Mucosa of descending colon (tissue), 3 donors: ENCODE measurements at regions not wholly inside any gene's neighbourhood (a gene's known extent, or its start where the extent isn't known, plus 50 kb on each side); places are given as distances from the start of the nearest gene placed in this dataset.

Experiments used
- ATAC-seq: fragments of 200-7000 bp; cut with Tn5 transposase; one replicate; pipeline ENCODE4 v1.9.1; 2020; ENCODE audit warnings: mild to moderate bottlenecking, moderate library complexity
- DNase-seq, 3 donors: peaks; one replicate each; pipeline ENCODE4 v3.0.0-alpha.2; 2020
- H3K36me3 ChIP-seq: fragments of 200-600 bp; one replicate; pipeline ENCODE4 v1.8.0; 2021; ENCODE audit warnings: low read depth, mild to moderate bottlenecking
- H3K4me1 ChIP-seq: fragments of 200-600 bp; one replicate; pipeline ENCODE4 v1.8.0; 2021; ENCODE audit warnings: low read depth, mild to moderate bottlenecking
- H3K4me3 ChIP-seq: fragments of 200-600 bp; one replicate; pipeline ENCODE4 v1.8.0; 2021; ENCODE audit warnings: mild to moderate bottlenecking
- H3K9me3 ChIP-seq: fragments of 200-600 bp; one replicate; pipeline ENCODE4 v1.8.0; 2021; ENCODE audit warnings: mild to moderate bottlenecking
- CTCF ChIP-seq: fragments of 200-600 bp; IDR thresholded peaks from one replicate; pipeline ENCODE4 v1.8.0; 2022; ENCODE audit warnings: antibody characterized with exemption, mild to moderate bottlenecking
- intact Hi-C, 2 donors: fragments of 100-400 bp; cut with DNase I in 1 of 2; cut with micrococcal nuclease in 1 of 2; formaldehyde crosslinking; loops; one replicate each; pipeline versions ENCODE4 v1.11.0 to v1.11.1; 2022; cut with DNase I, micrococcal nuclease
- donor health status: DM: no; HTN: no; CAD: no; lungs with moderate emphysema.
- donor health status: DM: no; HTN: no; CAD: no.
- donor health status: DM: no; HTN: yes; CAD: no.

DNA sequence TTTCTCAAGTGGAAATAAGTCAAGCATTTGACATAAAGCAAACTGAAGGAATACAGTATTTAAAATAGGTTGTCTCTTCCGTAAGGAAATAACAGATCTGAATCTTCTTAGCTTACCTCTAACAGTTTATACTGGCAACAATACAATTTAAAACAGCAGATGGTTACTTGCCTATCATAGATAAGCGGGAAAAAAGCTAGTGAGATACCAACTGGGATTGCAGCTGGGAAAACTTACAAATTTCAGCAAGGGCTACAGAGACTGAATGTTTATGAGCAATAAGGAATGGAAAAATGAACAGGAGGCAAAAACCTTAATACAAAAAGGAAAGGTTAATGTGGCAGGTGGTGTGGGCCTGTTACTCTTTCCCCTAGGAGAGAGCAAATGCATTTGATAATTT lies 220.0 kb downstream of the RASSF9 start:
- Histone ChIP-seq H3K36me3 (no peaks in the 10 kb centered on the region), H3K4me1 (no peaks in the 10 kb centered on the region), H3K9me3 (no peaks in the 10 kb centered on the region), H3K4me3 (no peak overlapping the region)
- intact Hi-C loops = no loop called here
- DNase-seq (no peak), ATAC-seq (no peak)
- TF ChIP-seq CTCF = no peak

DNA sequence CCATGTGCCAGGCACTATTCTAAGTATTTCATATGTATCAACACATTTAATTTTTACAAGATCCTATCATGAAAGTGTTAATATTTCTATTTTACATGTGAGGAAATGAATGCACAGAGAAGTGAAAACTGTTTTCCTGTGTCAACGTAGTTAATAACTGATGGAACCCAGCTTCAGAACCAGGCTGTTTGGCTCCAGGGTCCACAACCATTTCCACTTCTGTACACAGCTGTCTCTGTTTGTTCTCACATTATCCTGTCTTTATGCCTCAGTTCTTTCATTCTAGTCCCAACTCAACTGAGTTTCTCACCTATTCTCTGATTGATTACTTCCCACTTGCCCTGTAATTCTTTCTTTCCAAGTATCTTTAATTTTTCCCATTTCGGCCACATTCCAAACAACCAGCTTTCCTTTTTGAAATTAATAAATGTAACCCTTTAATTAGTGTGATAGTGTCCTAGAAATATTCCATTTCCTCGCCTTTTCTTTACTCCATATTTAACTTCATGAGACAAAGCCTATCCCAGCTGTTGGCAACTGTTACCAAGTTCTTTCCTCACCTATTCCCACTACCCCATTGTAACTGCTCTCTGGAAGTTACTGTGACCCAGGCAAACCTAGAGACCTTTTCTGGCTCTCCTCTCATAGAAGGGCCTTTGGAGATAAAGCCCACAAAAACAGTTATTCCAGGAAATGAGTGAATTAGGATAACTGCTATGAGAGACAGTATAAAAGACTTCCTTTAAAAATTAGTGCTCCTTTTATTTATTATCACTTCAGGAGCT lies 218.7 kb downstream of the RASSF9 start:
- H3K9me3 ChIP-seq = no peaks in the 10 kb centered on the region
- no peak for ATAC-seq
- H3K4me3 ChIP-seq = no peak overlapping the region
- no peaks in the 10 kb centered on the region for H3K4me1 ChIP-seq
- intact Hi-C loops = no loop called here
- no peak for DNase-seq
- TF ChIP-seq CTCF = no peak
- no peaks in the 10 kb centered on the region for H3K36me3 ChIP-seq

DNA sequence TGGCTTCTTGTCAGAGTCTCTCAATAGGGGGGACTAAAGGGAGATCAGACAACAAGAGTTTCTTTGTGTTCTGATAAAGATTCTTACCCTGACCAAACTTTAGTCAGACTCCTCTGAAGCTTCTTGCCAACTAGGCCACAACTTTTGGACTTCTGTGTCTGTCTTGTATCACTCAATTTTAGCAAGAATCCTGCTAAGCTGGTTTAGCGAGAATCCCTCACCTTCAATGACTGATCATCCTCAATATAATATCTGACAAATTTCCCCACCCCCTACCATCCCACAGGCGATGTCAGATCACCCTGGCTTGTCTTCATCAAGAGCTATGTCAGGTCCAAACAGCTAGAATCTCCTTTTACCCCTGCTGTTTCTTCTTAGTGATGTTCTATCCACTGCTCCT lies 215.2 kb downstream of the RASSF9 start:
- intact Hi-C loops = no loop called here
- H3K4me3 ChIP-seq = no peak overlapping the region

GRCh38 chr12:85623763-85624162 lies 212.4 kb downstream of the RASSF9 start:
- no peak for ATAC-seq
- TF ChIP-seq CTCF = no peak
- no peak for DNase-seq
- H3K9me3 ChIP-seq = no peaks in the 10 kb centered on the region
- intact Hi-C loops = no loop called here
- H3K36me3 ChIP-seq = no peaks in the 10 kb centered on the region
- H3K4me3 ChIP-seq = no peak overlapping the region
- H3K4me1 ChIP-seq = no peaks in the 10 kb centered on the region

More for the DNA sequence above, 215.2 kb downstream of the RASSF9 start:
- TF ChIP-seq CTCF = no peak
- no peaks in the 10 kb centered on the region for H3K9me3 ChIP-seq
- DNase-seq (no peak), ATAC-seq (no peak)
- no peaks in the 10 kb centered on the region for H3K36me3 ChIP-seq
- H3K4me1 ChIP-seq = no peaks in the 10 kb centered on the region

- DNase-seq (no peak), ATAC-seq (no peak)
- Histone ChIP-seq H3K4me3 (no peak overlapping the region), H3K9me3 (no peaks in the 10 kb centered on the region), H3K36me3 (no peaks in the 10 kb centered on the region), H3K4me1 (no peaks in the 10 kb centered on the region)
- TF ChIP-seq CTCF = no peak
- intact Hi-C loops = no loop called here
These were observed 210.7 kb downstream of the RASSF9 start for GRCh38 chr12:85625467-85625866.
